SK-N-SH (cell line): ENCODE measurements at regions not wholly inside any gene's neighbourhood (a gene's known extent, or its start where the extent isn't known, plus 50 kb on each side); places are given as distances from the start of the nearest gene placed in this dataset.

Experiments
- CHD2 ChIP-seq: fragments of 150-350 bp; IDR thresholded peaks from 2 replicates; pipeline ENCODE4 v1.6.1; 2018; ENCODE audit warnings: low read length; ENCODE audit not compliant: partially characterized antibody
- CTCF ChIP-seq: fragments of 200-600 bp; sonication (generic); IDR thresholded peaks from 2 replicates; pipeline ENCODE4 v1.6.1; 2017; ENCODE audit warnings: antibody characterized with exemption, mild to moderate bottlenecking, moderate library complexity
- ELF1 ChIP-seq: IDR thresholded peaks from 2 replicates; pipeline ENCODE4 v1.4.0; 2012
- EP300 ChIP-seq, 2 experiments: IDR thresholded peaks; 2 replicates each; pipeline versions ENCODE4 v1.4.0 to v1.6.1; 2012; ENCODE audit warnings: borderline replicate concordance in 1 of 2, low read depth in 1 of 2, low read length in 1 of 2
- EZH2phosphoT487 ChIP-seq: fragments of 200-600 bp; sonication (generic); IDR thresholded peaks from 2 replicates; pipeline ENCODE4 v1.6.1; 2017; ENCODE audit warnings: low read depth, mixed run types, mild to moderate bottlenecking, antibody characterized with exemption, moderate library complexity, borderline replicate concordance
- GABPA ChIP-seq: IDR thresholded peaks from 2 replicates; pipeline ENCODE4 v1.4.0; 2012; ENCODE audit warnings: low read depth, mild to moderate bottlenecking
- JUND ChIP-seq: IDR thresholded peaks from 2 replicates; pipeline ENCODE4 v1.4.0; 2012
- MEF2A ChIP-seq: IDR thresholded peaks from 2 replicates; pipeline ENCODE4 v1.4.0; 2012; ENCODE audit warnings: low read depth, borderline replicate concordance
- NFIC ChIP-seq: IDR thresholded peaks from 2 replicates; pipeline ENCODE4 v1.4.0; 2012; ENCODE audit warnings: borderline replicate concordance
- POLR2AphosphoS5 ChIP-seq: IDR thresholded peaks from 2 replicates; pipeline ENCODE4 v1.6.1; 2012; ENCODE audit warnings: low read depth, low read length
- RFX5 ChIP-seq: IDR thresholded peaks from 2 replicates; pipeline ENCODE4 v1.6.1; 2012; ENCODE audit warnings: mild to moderate bottlenecking, improper control_type of control experiment, low read length
- SIN3A ChIP-seq: IDR thresholded peaks from 2 replicates; pipeline ENCODE4 v1.6.1; 2012; ENCODE audit warnings: low read depth, mild to moderate bottlenecking, low read length, moderate library complexity, borderline replicate concordance
- TF ChIP-seq, protein P1 (sequence below): IDR thresholded peaks from 2 replicates; pipeline ENCODE4 v1.4.0; 2012; ENCODE audit warnings: low read depth, borderline replicate concordance

GRCh38 chr13:55571237-55571867, 1569.4 kb upstream of the PRR20A start:
- TF ChIP-seq, protein P1, sequence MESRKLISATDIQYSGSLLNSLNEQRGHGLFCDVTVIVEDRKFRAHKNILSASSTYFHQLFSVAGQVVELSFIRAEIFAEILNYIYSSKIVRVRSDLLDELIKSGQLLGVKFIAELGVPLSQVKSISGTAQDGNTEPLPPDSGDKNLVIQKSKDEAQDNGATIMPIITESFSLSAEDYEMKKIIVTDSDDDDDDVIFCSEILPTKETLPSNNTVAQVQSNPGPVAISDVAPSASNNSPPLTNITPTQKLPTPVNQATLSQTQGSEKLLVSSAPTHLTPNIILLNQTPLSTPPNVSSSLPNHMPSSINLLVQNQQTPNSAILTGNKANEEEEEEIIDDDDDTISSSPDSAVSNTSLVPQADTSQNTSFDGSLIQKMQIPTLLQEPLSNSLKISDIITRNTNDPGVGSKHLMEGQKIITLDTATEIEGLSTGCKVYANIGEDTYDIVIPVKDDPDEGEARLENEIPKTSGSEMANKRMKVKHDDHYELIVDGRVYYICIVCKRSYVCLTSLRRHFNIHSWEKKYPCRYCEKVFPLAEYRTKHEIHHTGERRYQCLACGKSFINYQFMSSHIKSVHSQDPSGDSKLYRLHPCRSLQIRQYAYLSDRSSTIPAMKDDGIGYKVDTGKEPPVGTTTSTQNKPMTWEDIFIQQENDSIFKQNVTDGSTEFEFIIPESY, result no peak
- no peak for TF ChIP-seq SIN3A
- TF ChIP-seq MEF2A, result no peak
- TF ChIP-seq CHD2, result no peak
- no peak for TF ChIP-seq EP300 (IDR thresholded peaks at IDR 0.05; ENCODE audit: borderline replicate concordance in 1 of 2, low read depth in 1 of 2, low read length in 1 of 2)
- TF ChIP-seq CTCF, result no peak
- no peak for TF ChIP-seq NFIC
- no peak for TF ChIP-seq GABPA
- TF ChIP-seq EZH2phosphoT487, result no peak
- TF ChIP-seq POLR2AphosphoS5, result no peak
- no peak for TF ChIP-seq JUND
- no peak for TF ChIP-seq ELF1
- no peak for TF ChIP-seq RFX5
